ENCODE measurements at regions not wholly inside any gene's neighbourhood (a gene's known extent, or its start where the extent isn't known, plus 50 kb on each side); places are given as distances from the start of the nearest gene placed in this dataset.

GRCh38 chr2:205908212-205909183 is 177.5 kb downstream of the INO80D start:
- WGBS, 2 donors: 68 to 71% methylated on average over 16 of the region's 16 CpGs

DNA sequence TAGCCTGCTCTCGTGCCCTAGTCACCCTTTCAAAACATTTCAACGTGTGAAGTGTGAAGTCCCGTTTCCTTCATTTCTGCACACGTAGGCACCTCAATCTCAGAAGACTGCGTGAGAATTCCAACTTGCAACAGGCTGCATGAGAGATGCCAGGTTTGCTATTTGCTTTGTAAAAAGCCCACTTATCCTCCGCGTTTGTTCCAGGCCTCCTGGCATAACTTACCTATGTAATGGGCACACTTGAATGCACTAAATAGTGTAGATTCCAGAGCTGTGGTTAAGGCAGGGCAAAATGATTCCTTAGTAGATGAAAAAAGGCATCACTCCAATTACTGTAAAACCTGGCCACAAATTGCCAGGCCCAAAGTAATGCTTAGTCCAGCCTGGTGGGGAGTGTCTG is 179.6 kb downstream of the INO80D start:
- H3K36me3 ChIP-seq (ENCODE audit: low read depth, missing control alignments): no peaks in the 10 kb centered on the region
- no peak for DNase-seq
- no peaks in the 10 kb centered on the region for H3K9me3 ChIP-seq
- H3K27ac ChIP-seq: no peak overlapping the region
- WGBS, 2 donors: 91 to 94% methylated on average over 7 of the region's 7 CpGs
- TF ChIP-seq, protein P1, sequence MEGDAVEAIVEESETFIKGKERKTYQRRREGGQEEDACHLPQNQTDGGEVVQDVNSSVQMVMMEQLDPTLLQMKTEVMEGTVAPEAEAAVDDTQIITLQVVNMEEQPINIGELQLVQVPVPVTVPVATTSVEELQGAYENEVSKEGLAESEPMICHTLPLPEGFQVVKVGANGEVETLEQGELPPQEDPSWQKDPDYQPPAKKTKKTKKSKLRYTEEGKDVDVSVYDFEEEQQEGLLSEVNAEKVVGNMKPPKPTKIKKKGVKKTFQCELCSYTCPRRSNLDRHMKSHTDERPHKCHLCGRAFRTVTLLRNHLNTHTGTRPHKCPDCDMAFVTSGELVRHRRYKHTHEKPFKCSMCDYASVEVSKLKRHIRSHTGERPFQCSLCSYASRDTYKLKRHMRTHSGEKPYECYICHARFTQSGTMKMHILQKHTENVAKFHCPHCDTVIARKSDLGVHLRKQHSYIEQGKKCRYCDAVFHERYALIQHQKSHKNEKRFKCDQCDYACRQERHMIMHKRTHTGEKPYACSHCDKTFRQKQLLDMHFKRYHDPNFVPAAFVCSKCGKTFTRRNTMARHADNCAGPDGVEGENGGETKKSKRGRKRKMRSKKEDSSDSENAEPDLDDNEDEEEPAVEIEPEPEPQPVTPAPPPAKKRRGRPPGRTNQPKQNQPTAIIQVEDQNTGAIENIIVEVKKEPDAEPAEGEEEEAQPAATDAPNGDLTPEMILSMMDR (IDR thresholded peaks at IDR 0.05): no peak
- TF ChIP-seq POLR2A (IDR thresholded peaks at IDR 0.05): no peak
- no peaks in the 10 kb centered on the region for H3K27me3 ChIP-seq
- no peak overlapping the region for H3K4me3 ChIP-seq
- H3K4me1 ChIP-seq: peaks cover 8% of the 10 kb centered on the region
- intact Hi-C loops (cut with DNase I; ENCODE audit: low total_unique reads): no loop called here

More at GRCh38 chr2:205908212-205909183, 177.5 kb downstream of the INO80D start:
- H3K27ac ChIP-seq: no peak overlapping the region
- no peaks in the 10 kb centered on the region for H3K27me3 ChIP-seq
- DNase-seq: no peak
- no peak for TF ChIP-seq POLR2A (IDR thresholded peaks at IDR 0.05)
- TF ChIP-seq, protein P1 (IDR thresholded peaks at IDR 0.05): no peak
- no peak overlapping the region for H3K4me3 ChIP-seq
- no peaks in the 10 kb centered on the region for H3K9me3 ChIP-seq
- no peaks in the 10 kb centered on the region for H3K36me3 ChIP-seq (ENCODE audit: low read depth, missing control alignments)
- H3K4me1 ChIP-seq: no peaks in the 10 kb centered on the region
- intact Hi-C loops (cut with DNase I; ENCODE audit: low total_unique reads): no loop called here

- no peaks in the 10 kb centered on the region for H3K9me3 ChIP-seq
- H3K4me3 ChIP-seq: no peak overlapping the region
- WGBS, 2 donors: 61 to 88% methylated on average over 1 of the region's 1 CpG
- H3K27ac ChIP-seq: no peak overlapping the region
- TF ChIP-seq, protein P1 (IDR thresholded peaks at IDR 0.05): no peak
- no peak for TF ChIP-seq POLR2A (IDR thresholded peaks at IDR 0.05)
- H3K36me3 ChIP-seq (ENCODE audit: low read depth, missing control alignments): no peaks in the 10 kb centered on the region
- intact Hi-C loops (cut with DNase I; ENCODE audit: low total_unique reads): no loop called here
- DNase-seq: no peak
- no peaks in the 10 kb centered on the region for H3K27me3 ChIP-seq
- H3K4me1 ChIP-seq: peaks cover 8% of the 10 kb centered on the region
Observed at GRCh38 chr2:205905576-205905975, 180.4 kb downstream of the INO80D start.

- Histone ChIP-seq H3K4me3 (no peak overlapping the region), H3K9me3 (no peaks in the 10 kb centered on the region), H3K36me3 (ENCODE audit: low read depth, missing control alignments) (no peaks in the 10 kb centered on the region), H3K27me3 (no peaks in the 10 kb centered on the region), H3K27ac (no peak overlapping the region), H3K4me1 (peaks cover 8% of the 10 kb centered on the region)
- TF ChIP-seq, protein P1 (IDR thresholded peaks at IDR 0.05): no peak
- TF ChIP-seq POLR2A (IDR thresholded peaks at IDR 0.05): no peak
- 65 to 79% methylated on average over 2 of the region's 2 CpGs for WGBS, 2 donors
- no peak for DNase-seq
- intact Hi-C loops (cut with DNase I; ENCODE audit: low total_unique reads): no loop called here
Observed at GRCh38 chr2:205904873-205905272, 181.1 kb downstream of the INO80D start.
